Neural crest cell (in vitro differentiated cells): ENCODE measurements at regions not wholly inside any gene's neighbourhood (a gene's known extent, or its start where the extent isn't known, plus 50 kb on each side); places are given as distances from the start of the nearest gene placed in this dataset.

Experiments used
- DNase-seq: peaks from one replicate; pipeline ENCODE4 v3.0.0; 2021; ENCODE audit warnings: low read depth, mixed read lengths, low spot score
- H3K27ac Mint-ChIP-seq: one replicate; pipeline ENCODE4 v1.8.0; 2021; ENCODE audit warnings: mild to moderate bottlenecking, mixed read lengths; ENCODE audit not compliant: unreplicated experiment
- H3K27me3 Mint-ChIP-seq: 2 replicates; pipeline ENCODE4 v1.8.0; 2021; ENCODE audit warnings: low read depth, mild to moderate bottlenecking, mixed read lengths
- H3K36me3 Mint-ChIP-seq: 2 replicates; pipeline ENCODE4 v1.8.0; 2021; ENCODE audit warnings: low read depth, mild to moderate bottlenecking, mixed read lengths
- H3K4me1 Mint-ChIP-seq: 2 replicates; pipeline ENCODE4 v1.8.0; 2021; ENCODE audit warnings: mixed read lengths
- H3K4me3 Mint-ChIP-seq: one replicate; pipeline ENCODE4 v1.8.0; 2021; ENCODE audit warnings: mild to moderate bottlenecking, mixed read lengths
- H3K9me3 Mint-ChIP-seq: 2 replicates; pipeline ENCODE4 v1.8.0; 2021; ENCODE audit warnings: mixed read lengths
- CTCF ChIP-seq: fragments of 200-600 bp; sonication (generic); conservative IDR thresholded peaks from 2 replicates; pipeline ENCODE4 v1.5.0; 2021; ENCODE audit warnings: antibody characterized with exemption, mild to moderate bottlenecking

- H3K9me3 Mint-ChIP-seq, result peaks cover 3% of the 10 kb centered on the region
- no peaks in the 10 kb centered on the region for H3K27me3 Mint-ChIP-seq
- H3K27ac Mint-ChIP-seq, result no peak overlapping the region
- no peaks in the 10 kb centered on the region for H3K36me3 Mint-ChIP-seq
- H3K4me1 Mint-ChIP-seq, result peaks cover 9% of the 10 kb centered on the region
- DNase-seq, result no peak
- no peak overlapping the region for H3K4me3 Mint-ChIP-seq
- TF ChIP-seq CTCF, result no peak
Measured at GRCh38 chr9:89844535-89844934, 239.7 kb downstream of the GADD45G start.

- DNase-seq, result no peak
- H3K27ac Mint-ChIP-seq, result no peak overlapping the region
- H3K36me3 Mint-ChIP-seq, result no peaks in the 10 kb centered on the region
- no peak overlapping the region for H3K4me3 Mint-ChIP-seq
- TF ChIP-seq CTCF, result no peak
- no peaks in the 10 kb centered on the region for H3K27me3 Mint-ChIP-seq
- peaks cover 3% of the 10 kb centered on the region for H3K9me3 Mint-ChIP-seq
- peaks cover 9% of the 10 kb centered on the region for H3K4me1 Mint-ChIP-seq
Measured at GRCh38 chr9:89845321-89845720, 240.5 kb downstream of the GADD45G start.

GRCh38 chr9:89845862-89846261 is 241.1 kb downstream of the GADD45G start:
- Mint-ChIP-seq H3K27ac (no peak overlapping the region), H3K36me3 (no peaks in the 10 kb centered on the region), H3K27me3 (no peaks in the 10 kb centered on the region), H3K4me1 (peaks cover 9% of the 10 kb centered on the region), H3K4me3 (no peak overlapping the region), H3K9me3 (peaks cover 3% of the 10 kb centered on the region)
- TF ChIP-seq CTCF, result no peak
- no peak for DNase-seq

GRCh38 chr9:89848060-89849040 is 243.5 kb downstream of the GADD45G start:
- TF ChIP-seq CTCF, result no peak
- Mint-ChIP-seq H3K4me3 (no peak overlapping the region), H3K9me3 (peaks cover 3% of the 10 kb centered on the region), H3K36me3 (no peaks in the 10 kb centered on the region), H3K27me3 (no peaks in the 10 kb centered on the region), H3K4me1 (peaks cover under 1% of the 10 kb centered on the region), H3K27ac (no peak overlapping the region)
- DNase-seq, result no peak

DNA sequence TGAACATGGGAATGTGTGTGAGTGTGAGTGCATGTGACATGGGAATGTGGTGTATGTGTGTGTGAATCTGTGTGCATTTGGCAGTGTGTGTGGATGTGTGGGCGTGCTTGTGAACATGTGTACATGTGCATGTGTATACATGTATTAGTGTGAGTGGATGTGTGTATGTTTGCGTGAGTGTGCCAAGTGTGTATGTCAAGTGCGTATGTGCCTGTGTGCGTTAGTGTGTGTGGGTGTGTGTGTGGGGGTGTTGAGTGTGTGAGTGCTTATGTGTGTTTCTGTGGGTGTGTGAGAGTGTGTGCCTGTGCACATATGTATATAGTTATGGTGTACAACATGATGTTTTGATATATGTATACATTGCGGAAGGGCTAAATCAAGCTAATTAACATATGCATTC is 244.3 kb downstream of the GADD45G start:
- no peak for TF ChIP-seq CTCF
- Mint-ChIP-seq H3K4me1 (no peaks in the 10 kb centered on the region), H3K27me3 (no peaks in the 10 kb centered on the region), H3K4me3 (no peak overlapping the region), H3K36me3 (no peaks in the 10 kb centered on the region), H3K27ac (no peak overlapping the region), H3K9me3 (peaks cover 3% of the 10 kb centered on the region)
- no peak for DNase-seq
